Hepatocyte (in vitro differentiated cells): ENCODE measurements at regions not wholly inside any gene's neighbourhood (a gene's known extent, or its start where the extent isn't known, plus 50 kb on each side); places are given as distances from the start of the nearest gene placed in this dataset.

ENCODE experiments used
- DNase-seq: peaks from one replicate; pipeline ENCODE4 v3.0.0-alpha.2; 2016; ENCODE audit warnings: low spot score
- H2AFZ ChIP-seq: fragments of 200-600 bp; sonication (generic); 2 replicates; pipeline ENCODE4 v1.6.0; 2016; ENCODE audit warnings: antibody characterized with exemption, mild to moderate bottlenecking
- H3K27ac ChIP-seq: fragments of 200-600 bp; sonication (generic); 2 replicates; pipeline ENCODE4 v1.5.1; 2016; ENCODE audit warnings: mild to moderate bottlenecking
- H3K27me3 ChIP-seq: fragments of 200-600 bp; sonication (generic); 2 replicates; pipeline ENCODE4 v1.6.1; 2016
- H3K36me3 ChIP-seq: fragments of 200-600 bp; sonication (generic); replicated peaks from 2 replicates; pipeline ENCODE4 v1.5.1; 2016; ENCODE audit warnings: low read depth; ENCODE audit not compliant: insufficient read depth
- H3K4me1 ChIP-seq: fragments of 200-600 bp; sonication (generic); 2 replicates; pipeline ENCODE4 v1.5.1; 2016; ENCODE audit warnings: mild to moderate bottlenecking, moderate library complexity; ENCODE audit not compliant: insufficient read depth
- H3K4me2 ChIP-seq: fragments of 200-600 bp; sonication (generic); 2 replicates; pipeline ENCODE4 v1.6.0; 2016
- H3K4me3 ChIP-seq: fragments of 200-600 bp; sonication (generic); 2 replicates; pipeline ENCODE4 v1.5.1; 2016; ENCODE audit warnings: mild to moderate bottlenecking
- H3K79me2 ChIP-seq: fragments of 200-600 bp; sonication (generic); 2 replicates; pipeline ENCODE4 v1.6.0; 2017; ENCODE audit warnings: mild to moderate bottlenecking
- H3K9me2 ChIP-seq: fragments of 200-600 bp; sonication (generic); replicated peaks from 2 replicates; pipeline ENCODE4 v1.6.0; 2017; ENCODE audit warnings: mild to moderate bottlenecking; ENCODE audit not compliant: insufficient read depth
- H3K9me3 ChIP-seq: fragments of 200-600 bp; sonication (generic); 2 replicates; pipeline ENCODE4 v1.5.1; 2016; ENCODE audit warnings: low read depth, mild to moderate bottlenecking
- H4K20me1 ChIP-seq: fragments of 200-600 bp; sonication (generic); 2 replicates; pipeline ENCODE4 v1.6.0; 2016; ENCODE audit warnings: mild to moderate bottlenecking; ENCODE audit not compliant: insufficient read depth, poor library complexity, severe bottlenecking
- CTCF ChIP-seq: fragments of 200-600 bp; sonication (generic); IDR thresholded peaks from 2 replicates; pipeline ENCODE4 v1.5.1; 2016; ENCODE audit warnings: antibody characterized with exemption, mild to moderate bottlenecking; ENCODE audit not compliant: poor library complexity
- EZH2 ChIP-seq: fragments of 200-600 bp; sonication (generic); IDR thresholded peaks from 2 replicates; pipeline ENCODE4 v1.6.1; 2016; ENCODE audit warnings: antibody characterized with exemption, mild to moderate bottlenecking, borderline replicate concordance
- EZH2phosphoT487 ChIP-seq: fragments of 200-600 bp; sonication (generic); IDR thresholded peaks from one replicate; pipeline ENCODE4 v1.6.1; 2018; ENCODE audit warnings: antibody characterized with exemption, mild to moderate bottlenecking, low read depth, moderate library complexity; ENCODE audit not compliant: unreplicated experiment, severe bottlenecking
- WGBS: methylation state at CpG from one replicate; pipeline ENCODE4 v1.1.6; 2016; ENCODE audit warnings: low lambda C conversion rate; ENCODE audit errors: missing lambda C conversion rate; 5-methylcytosine and 5-hydroxymethylcytosine counted together

DNA sequence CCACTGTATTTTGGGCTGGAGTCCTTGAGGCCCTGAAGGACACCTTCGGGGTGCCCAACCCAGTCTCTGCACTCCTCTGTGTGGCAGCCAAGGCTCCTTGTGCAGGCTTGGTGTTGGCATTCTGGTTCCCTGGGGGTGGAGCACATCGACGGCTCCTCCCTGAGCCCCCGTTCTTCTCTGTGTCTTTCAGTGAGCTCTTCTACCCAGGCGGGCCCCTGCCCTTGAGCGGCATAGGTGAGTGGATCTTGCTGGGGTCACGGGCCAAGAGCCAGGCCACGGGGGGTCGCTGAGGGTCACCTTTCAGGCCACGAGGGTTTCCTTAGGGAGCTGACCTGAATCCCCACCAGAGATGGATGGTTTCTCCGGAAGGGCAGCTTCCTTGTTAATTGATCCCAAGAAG, 234.8 kb downstream of the SNRPN start:
- no peak for DNase-seq
- H2AFZ ChIP-seq, result no peak overlapping the region
- no peaks in the 10 kb centered on the region for H3K79me2 ChIP-seq
- H3K36me3 ChIP-seq, result no peaks in the 10 kb centered on the region
- H3K9me3 ChIP-seq, result no peaks in the 10 kb centered on the region
- no peak overlapping the region for H3K27ac ChIP-seq
- no peak for TF ChIP-seq CTCF
- TF ChIP-seq EZH2, result no peak
- no peak for TF ChIP-seq EZH2phosphoT487
- no peaks in the 10 kb centered on the region for H3K27me3 ChIP-seq
- H4K20me1 ChIP-seq, result no peaks in the 10 kb centered on the region
- no peaks in the 10 kb centered on the region for H3K4me1 ChIP-seq
- H3K4me3 ChIP-seq, result no peak overlapping the region
- H3K9me2 ChIP-seq, result no peaks in the 10 kb centered on the region
- H3K4me2 ChIP-seq, result no peak overlapping the region
- 77% methylated on average over 11 of the region's 11 CpGs for WGBS

- TF ChIP-seq EZH2phosphoT487, result no peak
- TF ChIP-seq CTCF, result no peak
- no peak for TF ChIP-seq EZH2
- no peak for DNase-seq
- 87% methylated on average over 11 of the region's 11 CpGs for WGBS
- Histone ChIP-seq H3K27me3 (no peaks in the 10 kb centered on the region), H3K4me2 (no peak overlapping the region), H3K9me3 (no peaks in the 10 kb centered on the region), H2AFZ (no peak overlapping the region), H3K4me3 (no peak overlapping the region), H3K9me2 (no peaks in the 10 kb centered on the region), H4K20me1 (no peaks in the 10 kb centered on the region), H3K79me2 (no peaks in the 10 kb centered on the region), H3K4me1 (no peaks in the 10 kb centered on the region), H3K27ac (no peak overlapping the region), H3K36me3 (no peaks in the 10 kb centered on the region)
These were observed 237.9 kb downstream of the SNRPN start for GRCh38 chr15:25192651-25193050.

GRCh38 chr15:25207369-25207768, 231.5 kb downstream of the UBE3A start:
- WGBS, result 83% methylated on average over 5 of the region's 5 CpGs
- no peak overlapping the region for H3K4me3 ChIP-seq
- H3K9me3 ChIP-seq, result no peaks in the 10 kb centered on the region

More at GRCh38 chr15:25207369-25207768, 231.5 kb downstream of the UBE3A start:
- Histone ChIP-seq H4K20me1 (no peaks in the 10 kb centered on the region), H3K36me3 (no peaks in the 10 kb centered on the region), H3K27ac (no peak overlapping the region), H3K4me2 (no peak overlapping the region), H3K27me3 (no peaks in the 10 kb centered on the region), H3K9me2 (no peaks in the 10 kb centered on the region), H3K4me1 (no peaks in the 10 kb centered on the region), H3K79me2 (no peaks in the 10 kb centered on the region), H2AFZ (no peak overlapping the region)
- DNase-seq, result no peak
- TF ChIP-seq EZH2 (no peak), EZH2phosphoT487 (no peak), CTCF (no peak)
